Esophagus muscularis mucosa (tissue), 4 donors: ENCODE measurements at regions not wholly inside any gene's neighbourhood (a gene's known extent, or its start where the extent isn't known, plus 50 kb on each side); places are given as distances from the start of the nearest gene placed in this dataset.

Experiments
- EP300 ChIP-seq: sonication (generic); formaldehyde crosslinking; IDR thresholded peaks from one replicate; pipeline ENCODE4 v1.6.1; 2017; ENCODE audit warnings: antibody characterized with exemption
- POLR2A ChIP-seq: fragments of 450-650 bp; IDR thresholded peaks from one replicate; pipeline ENCODE4 v1.6.1; 2017; ENCODE audit warnings: antibody characterized with exemption, moderate library complexity, mild to moderate bottlenecking, low read depth
- POLR2AphosphoS5 ChIP-seq, 2 donors: sonication (generic); formaldehyde crosslinking; IDR thresholded peaks; one replicate each; pipeline ENCODE4 v1.6.1; 2017; ENCODE audit warnings: antibody characterized with exemption in 2 of 2
- TF ChIP-seq, protein P1 (sequence below), 3 experiments: fragments of 200-600 bp in 2 of 3; fragments of 450-650 bp in 1 of 3; sonication (generic) in 2 of 3; IDR thresholded peaks; one replicate each; pipeline ENCODE4 v1.5.1; 2017 to 2019; ENCODE audit warnings: antibody characterized with exemption in 3 of 3, mild to moderate bottlenecking in 2 of 3, moderate library complexity in 1 of 3

DNA sequence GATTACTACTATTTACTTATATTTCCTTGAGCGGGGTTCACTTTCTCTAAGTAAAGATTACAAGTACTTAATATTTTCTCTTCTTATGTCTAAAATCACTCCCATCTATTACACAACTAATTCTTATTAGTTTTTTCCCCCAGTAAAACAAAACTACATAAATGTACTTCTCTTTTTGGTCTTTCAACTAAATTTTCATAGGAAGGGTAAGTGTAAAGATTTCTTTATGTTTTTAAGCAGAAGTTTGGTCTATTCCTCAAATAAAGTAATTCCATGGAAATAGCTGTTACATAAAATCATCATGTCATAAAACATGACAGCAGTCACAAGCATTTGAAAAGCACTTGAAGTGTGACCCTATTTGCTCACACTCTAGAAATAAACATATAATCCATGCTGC lies 249.0 kb downstream of the ZEB2 start:
- TF ChIP-seq, protein P1, sequence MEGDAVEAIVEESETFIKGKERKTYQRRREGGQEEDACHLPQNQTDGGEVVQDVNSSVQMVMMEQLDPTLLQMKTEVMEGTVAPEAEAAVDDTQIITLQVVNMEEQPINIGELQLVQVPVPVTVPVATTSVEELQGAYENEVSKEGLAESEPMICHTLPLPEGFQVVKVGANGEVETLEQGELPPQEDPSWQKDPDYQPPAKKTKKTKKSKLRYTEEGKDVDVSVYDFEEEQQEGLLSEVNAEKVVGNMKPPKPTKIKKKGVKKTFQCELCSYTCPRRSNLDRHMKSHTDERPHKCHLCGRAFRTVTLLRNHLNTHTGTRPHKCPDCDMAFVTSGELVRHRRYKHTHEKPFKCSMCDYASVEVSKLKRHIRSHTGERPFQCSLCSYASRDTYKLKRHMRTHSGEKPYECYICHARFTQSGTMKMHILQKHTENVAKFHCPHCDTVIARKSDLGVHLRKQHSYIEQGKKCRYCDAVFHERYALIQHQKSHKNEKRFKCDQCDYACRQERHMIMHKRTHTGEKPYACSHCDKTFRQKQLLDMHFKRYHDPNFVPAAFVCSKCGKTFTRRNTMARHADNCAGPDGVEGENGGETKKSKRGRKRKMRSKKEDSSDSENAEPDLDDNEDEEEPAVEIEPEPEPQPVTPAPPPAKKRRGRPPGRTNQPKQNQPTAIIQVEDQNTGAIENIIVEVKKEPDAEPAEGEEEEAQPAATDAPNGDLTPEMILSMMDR (IDR thresholded peaks at IDR 0.05) = no peak
- no peak for TF ChIP-seq POLR2A
- no peak for TF ChIP-seq EP300
- TF ChIP-seq POLR2AphosphoS5 (IDR thresholded peaks at IDR 0.05) = no peak
